ENCODE measurements at regions not wholly inside any gene's neighbourhood (a gene's known extent, or its start where the extent isn't known, plus 50 kb on each side); places are given as distances from the start of the nearest gene placed in this dataset.

DNA sequence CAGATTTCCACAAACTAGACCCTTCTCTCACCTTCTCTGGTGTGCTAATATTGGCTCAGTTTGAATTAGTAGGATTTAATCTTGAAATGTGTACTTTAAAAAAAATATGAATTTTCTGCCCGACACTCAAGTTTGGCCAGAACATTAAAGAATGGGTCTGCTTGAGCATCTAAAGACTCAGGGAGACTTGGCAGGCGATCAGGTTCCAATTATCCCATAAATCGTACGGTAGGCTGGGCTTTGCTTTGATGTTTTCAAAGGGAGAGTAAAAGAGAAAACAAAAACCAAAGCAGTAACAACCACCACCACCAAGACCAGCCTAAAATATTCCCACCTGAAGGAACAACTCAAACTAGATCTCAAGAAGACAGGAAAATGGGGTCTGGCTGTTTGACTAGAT, 230.8 kb downstream of the EBLN2 start:
- TF ChIP-seq, protein P1, sequence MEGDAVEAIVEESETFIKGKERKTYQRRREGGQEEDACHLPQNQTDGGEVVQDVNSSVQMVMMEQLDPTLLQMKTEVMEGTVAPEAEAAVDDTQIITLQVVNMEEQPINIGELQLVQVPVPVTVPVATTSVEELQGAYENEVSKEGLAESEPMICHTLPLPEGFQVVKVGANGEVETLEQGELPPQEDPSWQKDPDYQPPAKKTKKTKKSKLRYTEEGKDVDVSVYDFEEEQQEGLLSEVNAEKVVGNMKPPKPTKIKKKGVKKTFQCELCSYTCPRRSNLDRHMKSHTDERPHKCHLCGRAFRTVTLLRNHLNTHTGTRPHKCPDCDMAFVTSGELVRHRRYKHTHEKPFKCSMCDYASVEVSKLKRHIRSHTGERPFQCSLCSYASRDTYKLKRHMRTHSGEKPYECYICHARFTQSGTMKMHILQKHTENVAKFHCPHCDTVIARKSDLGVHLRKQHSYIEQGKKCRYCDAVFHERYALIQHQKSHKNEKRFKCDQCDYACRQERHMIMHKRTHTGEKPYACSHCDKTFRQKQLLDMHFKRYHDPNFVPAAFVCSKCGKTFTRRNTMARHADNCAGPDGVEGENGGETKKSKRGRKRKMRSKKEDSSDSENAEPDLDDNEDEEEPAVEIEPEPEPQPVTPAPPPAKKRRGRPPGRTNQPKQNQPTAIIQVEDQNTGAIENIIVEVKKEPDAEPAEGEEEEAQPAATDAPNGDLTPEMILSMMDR (IDR thresholded peaks at IDR 0.05; ENCODE audit: low read depth, low read length): no peak
- no peak for TF ChIP-seq EZH2phosphoT487 (IDR thresholded peaks at IDR 0.05; ENCODE audit: low read depth)
